GM10266 (cell line): ENCODE measurements at regions not wholly inside any gene's neighbourhood (a gene's known extent, or its start where the extent isn't known, plus 50 kb on each side); places are given as distances from the start of the nearest gene placed in this dataset.

Source experiments
- DNase-seq: peaks from one replicate; pipeline ENCODE4 v3.0.0; 2012; ENCODE audit errors: extremely low spot score
- TF ChIP-seq, protein P1 (sequence below): IDR thresholded peaks from 2 replicates; pipeline ENCODE4 v1.5.1; 2012; ENCODE audit warnings: mild to moderate bottlenecking, low read depth; ENCODE audit not compliant: control insufficient read depth, insufficient read depth; ENCODE audit errors: missing control alignments

DNA sequence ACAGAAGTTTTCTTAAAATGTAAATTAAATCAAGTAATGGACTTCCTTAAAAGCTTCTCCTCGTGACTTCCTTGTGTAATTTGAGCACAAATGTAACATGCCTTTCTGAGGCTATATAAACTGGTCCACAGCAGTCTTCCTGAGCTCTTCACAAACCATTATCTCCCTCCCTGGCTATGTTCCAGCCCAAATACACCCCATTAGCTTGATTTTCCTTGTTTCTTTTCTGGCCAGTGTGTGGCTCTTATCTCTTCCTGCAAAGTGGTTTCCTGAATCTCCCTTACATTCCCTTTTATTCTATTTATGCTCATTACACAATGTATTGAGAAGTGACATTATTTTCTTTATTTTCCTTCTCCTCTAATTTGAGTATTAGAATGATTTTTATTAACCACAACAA lies 1085.3 kb upstream of the PCDH10 start:
- no peak for DNase-seq
- TF ChIP-seq, protein P1, sequence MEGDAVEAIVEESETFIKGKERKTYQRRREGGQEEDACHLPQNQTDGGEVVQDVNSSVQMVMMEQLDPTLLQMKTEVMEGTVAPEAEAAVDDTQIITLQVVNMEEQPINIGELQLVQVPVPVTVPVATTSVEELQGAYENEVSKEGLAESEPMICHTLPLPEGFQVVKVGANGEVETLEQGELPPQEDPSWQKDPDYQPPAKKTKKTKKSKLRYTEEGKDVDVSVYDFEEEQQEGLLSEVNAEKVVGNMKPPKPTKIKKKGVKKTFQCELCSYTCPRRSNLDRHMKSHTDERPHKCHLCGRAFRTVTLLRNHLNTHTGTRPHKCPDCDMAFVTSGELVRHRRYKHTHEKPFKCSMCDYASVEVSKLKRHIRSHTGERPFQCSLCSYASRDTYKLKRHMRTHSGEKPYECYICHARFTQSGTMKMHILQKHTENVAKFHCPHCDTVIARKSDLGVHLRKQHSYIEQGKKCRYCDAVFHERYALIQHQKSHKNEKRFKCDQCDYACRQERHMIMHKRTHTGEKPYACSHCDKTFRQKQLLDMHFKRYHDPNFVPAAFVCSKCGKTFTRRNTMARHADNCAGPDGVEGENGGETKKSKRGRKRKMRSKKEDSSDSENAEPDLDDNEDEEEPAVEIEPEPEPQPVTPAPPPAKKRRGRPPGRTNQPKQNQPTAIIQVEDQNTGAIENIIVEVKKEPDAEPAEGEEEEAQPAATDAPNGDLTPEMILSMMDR = no peak

DNA sequence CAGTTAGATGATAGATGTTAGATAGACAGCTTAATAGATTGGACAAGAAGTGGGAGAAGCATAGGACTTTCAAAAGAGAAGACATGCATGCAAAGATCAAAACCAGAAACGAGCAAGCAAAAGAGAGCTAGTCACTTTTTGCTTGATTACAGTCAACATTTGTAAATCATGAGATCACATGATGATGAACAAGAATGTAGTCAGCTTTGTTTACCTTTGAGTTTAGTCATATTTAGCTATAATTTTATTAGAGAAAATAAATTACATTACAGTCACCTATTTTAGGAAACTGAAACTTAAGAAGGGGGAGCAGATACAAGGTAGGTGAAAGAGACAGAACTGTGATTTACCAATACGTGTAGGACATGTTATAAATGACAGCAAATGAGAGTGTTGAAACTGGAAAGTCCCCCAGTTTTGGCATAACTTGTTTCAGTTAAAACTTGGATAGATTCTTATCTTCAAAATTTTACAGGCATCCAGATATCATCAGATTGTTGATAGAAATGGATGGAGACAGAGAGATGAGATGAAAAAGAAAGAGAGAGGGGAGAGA lies 1083.1 kb upstream of the PCDH10 start:
- no peak for DNase-seq
- TF ChIP-seq, protein P1 = no peak

DNA sequence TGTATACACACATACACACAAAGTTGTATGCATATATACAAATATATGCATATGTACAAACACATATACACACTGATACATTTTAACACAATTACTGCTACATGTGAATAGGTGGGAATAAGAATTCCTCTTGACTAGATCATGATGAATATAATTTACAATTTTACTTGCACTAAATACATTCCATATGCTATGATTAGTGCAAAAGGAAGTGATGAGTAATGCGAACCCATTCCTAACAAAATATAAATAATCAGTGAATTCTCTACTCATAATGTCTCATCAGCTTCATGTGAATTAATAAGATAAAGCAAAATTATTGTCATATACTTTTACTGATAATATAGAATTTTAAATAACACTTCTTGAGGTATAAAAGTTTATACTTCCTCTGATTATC lies 1077.3 kb upstream of the PCDH10 start:
- DNase-seq = no peak
- TF ChIP-seq, protein P1 = no peak

DNA sequence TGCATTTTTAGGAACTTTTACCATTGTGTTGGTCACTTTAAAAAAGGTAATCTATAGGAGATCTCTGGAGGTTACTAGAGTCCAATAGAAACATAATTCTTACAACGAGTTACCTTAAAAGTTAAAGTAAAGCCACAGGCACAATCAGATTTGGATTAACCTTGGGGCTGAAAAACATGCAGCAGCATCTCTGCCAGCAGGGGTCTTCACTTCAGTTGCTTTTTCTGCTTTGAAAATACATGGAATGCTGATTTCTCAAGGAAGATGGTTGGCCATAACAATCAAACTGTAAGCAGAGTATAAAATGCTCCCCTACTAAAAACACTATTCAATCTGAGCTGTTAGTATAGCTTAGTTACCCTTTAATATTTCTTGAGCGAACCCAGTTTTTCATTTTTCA lies 1072.3 kb upstream of the PCDH10 start:
- no peak for DNase-seq
- TF ChIP-seq, protein P1 = no peak

DNA sequence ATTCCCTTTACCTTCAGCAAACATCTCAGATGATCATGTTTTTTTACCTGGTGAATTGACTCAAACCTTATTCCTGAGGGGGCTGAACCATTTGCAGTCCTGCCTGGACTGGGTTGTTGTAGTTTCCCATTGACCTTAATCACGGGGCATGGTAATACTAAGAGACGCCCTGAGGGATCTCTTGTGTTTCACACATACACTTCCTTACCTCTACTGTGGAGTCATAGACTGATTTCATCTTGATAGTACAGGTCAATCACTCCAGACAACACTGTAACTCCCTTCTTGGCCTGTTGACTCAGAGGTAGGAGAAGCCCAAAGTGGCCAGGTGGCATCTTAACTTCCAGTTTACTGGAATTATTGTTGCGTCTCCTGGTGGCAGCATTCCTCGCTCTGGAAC lies 1064.0 kb upstream of the PCDH10 start:
- TF ChIP-seq, protein P1 = no peak
- DNase-seq = no peak

DNA sequence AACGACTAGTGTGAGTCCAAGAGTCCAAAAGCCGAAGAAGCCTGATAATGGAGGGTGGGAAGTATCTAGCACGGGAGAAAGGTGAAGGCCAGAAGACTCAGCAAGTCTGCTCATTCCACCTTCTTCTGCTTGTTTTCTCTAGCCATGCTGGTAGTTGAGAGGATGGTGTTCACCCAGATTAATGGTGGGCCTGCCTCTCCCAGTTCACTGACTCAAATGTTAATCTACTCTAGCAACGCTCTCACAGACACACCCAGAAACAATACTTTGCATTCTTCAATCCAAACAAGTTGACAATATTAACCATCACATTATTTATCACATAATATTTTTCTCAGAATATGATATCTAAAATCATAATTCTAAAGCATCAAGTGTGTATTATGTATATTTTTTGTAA lies 1055.1 kb upstream of the PCDH10 start:
- TF ChIP-seq, protein P1 = no peak
- no peak for DNase-seq

DNA sequence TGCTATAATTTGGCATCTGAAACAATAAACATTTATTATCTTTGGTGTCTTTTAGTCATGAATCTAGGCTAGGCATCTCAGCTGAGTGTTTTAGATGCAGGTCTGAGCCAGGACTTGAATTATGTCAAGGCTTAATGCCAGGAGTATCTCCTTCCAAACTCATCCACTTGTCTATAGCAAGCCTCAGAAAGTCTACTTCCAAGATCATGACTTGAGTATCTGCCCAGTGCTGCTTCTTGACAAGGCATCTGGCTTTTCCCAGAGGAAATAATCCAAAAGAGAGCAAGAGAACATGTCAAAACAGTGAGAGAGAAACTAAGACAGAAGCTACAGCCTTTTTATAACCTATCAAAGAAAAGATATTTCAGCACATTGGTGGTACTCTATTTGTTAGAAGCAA lies 1052.1 kb upstream of the PCDH10 start:
- TF ChIP-seq, protein P1 = no peak
- no peak for DNase-seq

DNA sequence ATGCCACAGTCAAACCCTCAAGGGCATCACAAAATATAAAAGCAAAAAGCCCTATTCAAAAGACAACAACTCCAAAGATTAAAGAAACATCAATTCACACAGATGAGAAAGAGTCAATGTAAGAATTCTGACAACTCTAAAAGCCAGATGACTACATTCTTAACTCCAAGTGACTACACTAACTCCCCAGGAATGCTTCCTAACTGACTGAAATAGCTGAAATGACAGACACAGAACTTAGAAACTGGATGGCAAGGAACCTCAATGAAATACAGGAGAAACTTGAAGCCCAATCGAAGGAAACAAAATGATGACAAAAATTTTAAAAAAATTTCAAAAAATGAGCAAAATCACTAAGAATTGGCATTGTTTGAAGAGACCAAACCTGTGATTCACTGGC lies 1047.6 kb upstream of the PCDH10 start:
- TF ChIP-seq, protein P1 = no peak
- DNase-seq = no peak
